ENCODE measurements at regions not wholly inside any gene's neighbourhood (a gene's known extent, or its start where the extent isn't known, plus 50 kb on each side); places are given as distances from the start of the nearest gene placed in this dataset.

GRCh38 chr1:59171788-59172187, 125.1 kb upstream of the FGGY start:
- Histone ChIP-seq H4K20me1 (ENCODE audit: insufficient read depth) (no peaks in the 10 kb centered on the region), H3K9me2 (ENCODE audit: insufficient read depth, low read length) (no peaks in the 10 kb centered on the region), H3K9me3 (ENCODE audit: low read length) (no peaks in the 10 kb centered on the region), H3K27me3 (ENCODE audit: insufficient read depth, low read depth, low read length) (no peaks in the 10 kb centered on the region), H3K36me3 (ENCODE audit: insufficient read depth, low read length) (no peaks in the 10 kb centered on the region), H3K4me3 (ENCODE audit: low read length) (no peak overlapping the region), H3F3A (ENCODE audit: insufficient read depth, low read length, poor library complexity, severe bottlenecking) (no peaks in the 10 kb centered on the region), H2AFZ (ENCODE audit: low read depth, low read length) (no peak overlapping the region), H3K9ac (ENCODE audit: low read length) (no peak overlapping the region), H3K27ac (ENCODE audit: low read length) (no peak overlapping the region), H3K79me2 (replicated peaks; ENCODE audit: insufficient read depth, low read length) (no peaks in the 10 kb centered on the region), H3K4me2 (ENCODE audit: low read length) (no peak overlapping the region)
- peak; percentile 21 for TF ChIP-seq POLR2AphosphoS5 (IDR thresholded peaks at IDR 0.05)
- TF ChIP-seq MXI1 (conservative IDR thresholded peaks at IDR 0.05; ENCODE audit: poor library complexity, severe bottlenecking) = no peak

- Histone ChIP-seq H3K27ac (ENCODE audit: low read length) (no peak overlapping the region), H4K20me1 (ENCODE audit: insufficient read depth) (no peaks in the 10 kb centered on the region), H3K9ac (ENCODE audit: low read length) (no peak overlapping the region), H3K4me3 (ENCODE audit: low read length) (no peak overlapping the region), H3K9me3 (ENCODE audit: low read length) (no peaks in the 10 kb centered on the region), H3K79me2 (replicated peaks; ENCODE audit: insufficient read depth, low read length) (no peaks in the 10 kb centered on the region), H3K36me3 (ENCODE audit: insufficient read depth, low read length) (no peaks in the 10 kb centered on the region), H3F3A (ENCODE audit: insufficient read depth, low read length, poor library complexity, severe bottlenecking) (no peaks in the 10 kb centered on the region), H3K4me2 (ENCODE audit: low read length) (no peak overlapping the region), H3K9me2 (ENCODE audit: insufficient read depth, low read length) (no peaks in the 10 kb centered on the region), H3K27me3 (ENCODE audit: insufficient read depth, low read depth, low read length) (no peaks in the 10 kb centered on the region), H2AFZ (ENCODE audit: low read depth, low read length) (no peak overlapping the region)
- TF ChIP-seq, protein P1, sequence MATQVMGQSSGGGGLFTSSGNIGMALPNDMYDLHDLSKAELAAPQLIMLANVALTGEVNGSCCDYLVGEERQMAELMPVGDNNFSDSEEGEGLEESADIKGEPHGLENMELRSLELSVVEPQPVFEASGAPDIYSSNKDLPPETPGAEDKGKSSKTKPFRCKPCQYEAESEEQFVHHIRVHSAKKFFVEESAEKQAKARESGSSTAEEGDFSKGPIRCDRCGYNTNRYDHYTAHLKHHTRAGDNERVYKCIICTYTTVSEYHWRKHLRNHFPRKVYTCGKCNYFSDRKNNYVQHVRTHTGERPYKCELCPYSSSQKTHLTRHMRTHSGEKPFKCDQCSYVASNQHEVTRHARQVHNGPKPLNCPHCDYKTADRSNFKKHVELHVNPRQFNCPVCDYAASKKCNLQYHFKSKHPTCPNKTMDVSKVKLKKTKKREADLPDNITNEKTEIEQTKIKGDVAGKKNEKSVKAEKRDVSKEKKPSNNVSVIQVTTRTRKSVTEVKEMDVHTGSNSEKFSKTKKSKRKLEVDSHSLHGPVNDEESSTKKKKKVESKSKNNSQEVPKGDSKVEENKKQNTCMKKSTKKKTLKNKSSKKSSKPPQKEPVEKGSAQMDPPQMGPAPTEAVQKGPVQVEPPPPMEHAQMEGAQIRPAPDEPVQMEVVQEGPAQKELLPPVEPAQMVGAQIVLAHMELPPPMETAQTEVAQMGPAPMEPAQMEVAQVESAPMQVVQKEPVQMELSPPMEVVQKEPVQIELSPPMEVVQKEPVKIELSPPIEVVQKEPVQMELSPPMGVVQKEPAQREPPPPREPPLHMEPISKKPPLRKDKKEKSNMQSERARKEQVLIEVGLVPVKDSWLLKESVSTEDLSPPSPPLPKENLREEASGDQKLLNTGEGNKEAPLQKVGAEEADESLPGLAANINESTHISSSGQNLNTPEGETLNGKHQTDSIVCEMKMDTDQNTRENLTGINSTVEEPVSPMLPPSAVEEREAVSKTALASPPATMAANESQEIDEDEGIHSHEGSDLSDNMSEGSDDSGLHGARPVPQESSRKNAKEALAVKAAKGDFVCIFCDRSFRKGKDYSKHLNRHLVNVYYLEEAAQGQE (IDR thresholded peaks at IDR 0.05; ENCODE audit: borderline replicate concordance) = no peak
- no peak for TF ChIP-seq TAF1 (IDR thresholded peaks at IDR 0.05; ENCODE audit: low read depth)
- no peak for TF ChIP-seq SMC3 (conservative IDR thresholded peaks at IDR 0.05; ENCODE audit: poor library complexity)
These were observed 124.2 kb upstream of the FGGY start for GRCh38 chr1:59172693-59173092.

- H3K79me2 ChIP-seq (replicated peaks; ENCODE audit: insufficient read depth, low read length) = no peaks in the 10 kb centered on the region
- no peak for TF ChIP-seq EZH2 (IDR thresholded peaks at IDR 0.05; ENCODE audit: borderline replicate concordance, insufficient read depth, low read length, poor library complexity, severe bottlenecking)
- TF ChIP-seq MXI1 (conservative IDR thresholded peaks at IDR 0.05; ENCODE audit: poor library complexity, severe bottlenecking) = no peak
- no peak for TF ChIP-seq SMC3 (conservative IDR thresholded peaks at IDR 0.05; ENCODE audit: poor library complexity)
- TF ChIP-seq POLR2AphosphoS5 (IDR thresholded peaks at IDR 0.05) = no peak
- no peak overlapping the region for H3K27ac ChIP-seq (ENCODE audit: low read length)
- H4K20me1 ChIP-seq (ENCODE audit: insufficient read depth) = no peaks in the 10 kb centered on the region
- no peak overlapping the region for H3K4me2 ChIP-seq (ENCODE audit: low read length)
- no peaks in the 10 kb centered on the region for H3K9me3 ChIP-seq (ENCODE audit: low read length)
- no peak overlapping the region for H3K4me3 ChIP-seq (ENCODE audit: low read length)
- no peaks in the 10 kb centered on the region for H3F3A ChIP-seq (ENCODE audit: insufficient read depth, low read length, poor library complexity, severe bottlenecking)
- no peak overlapping the region for H2AFZ ChIP-seq (ENCODE audit: low read depth, low read length)
- H3K27me3 ChIP-seq (ENCODE audit: insufficient read depth, low read depth, low read length) = no peaks in the 10 kb centered on the region
- no peaks in the 10 kb centered on the region for H3K9me2 ChIP-seq (ENCODE audit: insufficient read depth, low read length)
- H3K9ac ChIP-seq (ENCODE audit: low read length) = no peak overlapping the region
- no peaks in the 10 kb centered on the region for H3K36me3 ChIP-seq (ENCODE audit: insufficient read depth, low read length)
These were observed 123.2 kb upstream of the FGGY start for GRCh38 chr1:59173721-59174120.

DNA sequence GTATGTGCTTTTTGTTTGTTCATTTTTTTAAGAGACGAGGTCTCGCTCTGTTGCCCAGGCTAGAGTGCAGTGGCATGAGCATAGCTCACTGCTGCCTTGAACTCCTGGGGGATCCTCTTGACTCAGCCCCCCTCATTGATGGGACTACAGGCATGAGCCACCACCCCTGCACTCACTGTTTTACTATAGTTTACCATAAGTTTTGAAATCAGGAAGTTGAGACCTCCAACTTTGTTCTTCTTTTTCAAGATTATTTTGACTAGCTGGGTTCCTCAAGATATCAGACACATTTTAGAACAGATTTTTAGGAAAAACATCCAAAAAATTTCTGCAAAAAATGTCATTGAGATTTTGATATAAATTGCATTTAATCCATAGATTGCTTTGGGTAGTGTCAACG, 120.4 kb upstream of the FGGY start:
- Histone ChIP-seq H3K79me2 (replicated peaks; ENCODE audit: insufficient read depth, low read length) (no peaks in the 10 kb centered on the region), H3K27ac (ENCODE audit: low read length) (no peak overlapping the region), H3K9me3 (ENCODE audit: low read length) (no peaks in the 10 kb centered on the region), H3K4me2 (ENCODE audit: low read length) (no peak overlapping the region), H2AFZ (ENCODE audit: low read depth, low read length) (no peak overlapping the region), H4K20me1 (ENCODE audit: insufficient read depth) (no peaks in the 10 kb centered on the region), H3F3A (ENCODE audit: insufficient read depth, low read length, poor library complexity, severe bottlenecking) (no peaks in the 10 kb centered on the region), H3K27me3 (ENCODE audit: insufficient read depth, low read depth, low read length) (no peaks in the 10 kb centered on the region), H3K36me3 (ENCODE audit: insufficient read depth, low read length) (no peaks in the 10 kb centered on the region), H3K9ac (ENCODE audit: low read length) (no peak overlapping the region), H3K4me3 (ENCODE audit: low read length) (no peak overlapping the region), H3K9me2 (ENCODE audit: insufficient read depth, low read length) (no peaks in the 10 kb centered on the region)
- no peak for TF ChIP-seq EP300 (conservative IDR thresholded peaks at IDR 0.05; ENCODE audit: poor library complexity, severe bottlenecking)
- no peak for TF ChIP-seq SMC3 (conservative IDR thresholded peaks at IDR 0.05; ENCODE audit: poor library complexity)
- no peak for TF ChIP-seq RAD21 (conservative IDR thresholded peaks at IDR 0.05)
- TF ChIP-seq, protein P1 (IDR thresholded peaks at IDR 0.05; ENCODE audit: borderline replicate concordance) = no peak
